ENCODE measurements at regions not wholly inside any gene's neighbourhood (a gene's known extent, or its start where the extent isn't known, plus 50 kb on each side); places are given as distances from the start of the nearest gene placed in this dataset.

- Histone ChIP-seq H3K4me1 (peaks cover 0 to 5% (median 0%) of the 10 kb centered on the region in 3 donors), H3K27me3 (no peaks in the 10 kb centered on the region), H3K9me3 (no peaks in the 10 kb centered on the region), H3K4me3 (no peak overlapping the region), H3K27ac (no peak overlapping the region), H3K36me3 (no peaks in the 10 kb centered on the region)
- no peak for ATAC-seq
- no peak for TF ChIP-seq POLR2A (IDR thresholded peaks at IDR 0.05)
- no peak for TF ChIP-seq EP300 (IDR thresholded peaks at IDR 0.05)
- TF ChIP-seq CTCF (IDR thresholded peaks at IDR 0.05) = no peak
- TF ChIP-seq POLR2AphosphoS5 (IDR thresholded peaks at IDR 0.05) = no peak
- 93 to 94% methylated on average over 3 of the region's 3 CpGs for WGBS, 2 donors (ENCODE audit: low coverage in 1 of 2)
Observed at GRCh38 chr3:144772372-144772771, 800.7 kb downstream of the DIPK2A start.

- Histone ChIP-seq H3K36me3 (no peaks in the 10 kb centered on the region), H3K27me3 (no peaks in the 10 kb centered on the region), H3K27ac (no peak overlapping the region), H3K4me1 (peaks cover 0 to 5% (median 0%) of the 10 kb centered on the region in 3 donors), H3K4me3 (no peak overlapping the region), H3K9me3 (no peaks in the 10 kb centered on the region)
- ATAC-seq = no peak
- TF ChIP-seq EP300 (IDR thresholded peaks at IDR 0.05) = no peak
- no peak for TF ChIP-seq POLR2A (IDR thresholded peaks at IDR 0.05)
- TF ChIP-seq POLR2AphosphoS5 (IDR thresholded peaks at IDR 0.05) = no peak
- no peak for TF ChIP-seq CTCF (IDR thresholded peaks at IDR 0.05)
- WGBS, 2 donors (ENCODE audit: low coverage in 1 of 2) = 73 to 77% methylated on average over 4 of the region's 4 CpGs
Observed at GRCh38 chr3:144773350-144773749, 801.7 kb downstream of the DIPK2A start.

GRCh38 chr3:144774897-144775296 lies 803.3 kb downstream of the DIPK2A start:
- TF ChIP-seq CTCF (IDR thresholded peaks at IDR 0.05) = no peak
- TF ChIP-seq POLR2A (IDR thresholded peaks at IDR 0.05) = no peak
- TF ChIP-seq POLR2AphosphoS5 (IDR thresholded peaks at IDR 0.05) = no peak
- no peak for TF ChIP-seq EP300 (IDR thresholded peaks at IDR 0.05)
- ATAC-seq = no peak
- H3K27ac ChIP-seq = no peak overlapping the region
- H3K4me1 ChIP-seq = peaks cover 0 to 5% (median 0%) of the 10 kb centered on the region in 3 donors
- H3K9me3 ChIP-seq = no peaks in the 10 kb centered on the region
- 76 to 89% methylated on average over 4 to 5 of the region's 5 CpGs for WGBS, 2 donors (ENCODE audit: low coverage in 1 of 2)
- no peaks in the 10 kb centered on the region for H3K27me3 ChIP-seq
- no peaks in the 10 kb centered on the region for H3K36me3 ChIP-seq
- H3K4me3 ChIP-seq = no peak overlapping the region

- H3K36me3 ChIP-seq = no peaks in the 10 kb centered on the region
- peaks cover 0 to under 1% (median 0%) of the 10 kb centered on the region in 3 donors for H3K4me1 ChIP-seq
- H3K27me3 ChIP-seq = no peaks in the 10 kb centered on the region
- no peaks in the 10 kb centered on the region for H3K9me3 ChIP-seq
- no peak for ATAC-seq
- TF ChIP-seq POLR2AphosphoS5 (IDR thresholded peaks at IDR 0.05) = no peak
- TF ChIP-seq POLR2A (IDR thresholded peaks at IDR 0.05) = no peak
- no peak for TF ChIP-seq EP300 (IDR thresholded peaks at IDR 0.05)
- no peak for TF ChIP-seq CTCF (IDR thresholded peaks at IDR 0.05)
- H3K4me3 ChIP-seq = no peak overlapping the region
- H3K27ac ChIP-seq = no peak overlapping the region
Observed at GRCh38 chr3:144775551-144775950, 803.9 kb downstream of the DIPK2A start.

- TF ChIP-seq POLR2AphosphoS5 (IDR thresholded peaks at IDR 0.05) = no peak
- TF ChIP-seq CTCF (IDR thresholded peaks at IDR 0.05) = no peak
- no peak for TF ChIP-seq EP300 (IDR thresholded peaks at IDR 0.05)
- TF ChIP-seq POLR2A (IDR thresholded peaks at IDR 0.05) = no peak
- no peaks in the 10 kb centered on the region for H3K4me1 ChIP-seq
- no peak for ATAC-seq
- no peaks in the 10 kb centered on the region for H3K27me3 ChIP-seq
- no peaks in the 10 kb centered on the region for H3K9me3 ChIP-seq
- H3K27ac ChIP-seq = no peak overlapping the region
- WGBS, 2 donors (ENCODE audit: low coverage in 1 of 2) = 72 to 79% methylated on average over 2 of the region's 2 CpGs
- no peak overlapping the region for H3K4me3 ChIP-seq
- no peaks in the 10 kb centered on the region for H3K36me3 ChIP-seq
Observed at GRCh38 chr3:144777906-144778305, 806.3 kb downstream of the DIPK2A start.
